Mammary epithelial cell (primary cell): ENCODE measurements at regions not wholly inside any gene's neighbourhood (a gene's known extent, or its start where the extent isn't known, plus 50 kb on each side); places are given as distances from the start of the nearest gene placed in this dataset.

ENCODE experiments used
- CTCF ChIP-seq, 2 donors: IDR thresholded peaks in 1 of 2; conservative IDR thresholded peaks in 1 of 2; 2 replicates each; pipeline ENCODE4 v1.5.1; 2011 to 2012; ENCODE audit warnings: inconsistent platforms in 2 of 2, low read length in 2 of 2, mild to moderate bottlenecking in 2 of 2, control low read depth in 1 of 2, low read depth in 1 of 2; ENCODE audit not compliant: insufficient read depth in 1 of 2; ENCODE audit errors: extremely low read depth in 1 of 2
- EZH2 ChIP-seq: IDR thresholded peaks from 2 replicates; pipeline ENCODE4 v1.6.1; 2012; ENCODE audit warnings: low read length, inconsistent platforms, borderline replicate concordance

GRCh38 chr13:87333599-87333998 lies 337.6 kb upstream of the SLITRK5 start:
- TF ChIP-seq CTCF (conservative IDR thresholded peaks at IDR 0.05 in 1 of 2, IDR thresholded peaks at IDR 0.05 in 1 of 2; ENCODE audit: extremely low read depth in 1 of 2, insufficient read depth in 1 of 2, low read depth in 1 of 2, low read length in 2 of 2) (no peak), EZH2 (no peak)
